ENCODE measurements at regions not wholly inside any gene's neighbourhood (a gene's known extent, or its start where the extent isn't known, plus 50 kb on each side); places are given as distances from the start of the nearest gene placed in this dataset.

DNA sequence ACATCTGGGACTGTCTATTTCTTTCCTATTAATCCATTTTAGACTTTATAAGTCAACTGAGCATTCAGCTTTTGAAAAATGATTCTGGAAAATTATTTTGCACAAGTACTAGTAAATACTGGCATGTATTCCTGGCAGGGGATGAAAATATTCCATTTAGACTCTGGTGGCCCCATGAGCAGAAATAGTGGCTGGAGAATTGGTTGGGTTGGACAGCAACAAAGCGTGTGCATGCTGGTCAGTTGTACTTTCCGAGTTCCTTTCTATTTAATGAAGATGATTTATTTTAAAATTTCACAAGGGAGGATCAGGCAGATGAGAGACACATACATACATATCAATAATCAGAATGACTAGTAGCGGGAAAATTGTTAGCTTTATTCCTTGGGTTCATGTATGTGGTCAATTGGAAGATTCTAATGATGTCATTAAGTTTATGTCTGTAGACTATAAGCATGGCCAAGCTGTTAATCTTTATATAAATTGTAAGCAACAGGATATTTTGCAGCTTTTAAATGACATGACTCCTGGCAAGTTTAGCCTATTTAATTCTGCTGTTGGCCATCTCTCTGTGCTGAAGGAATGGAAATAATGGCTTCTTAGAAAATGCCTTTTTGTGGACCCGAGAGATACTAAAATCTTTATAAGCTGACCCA lies 541.6 kb downstream of the SLC4A3 start:
- Histone ChIP-seq H3K9me2 (replicated peaks; ENCODE audit: control insufficient read depth, low read length) (no peaks in the 10 kb centered on the region), H3K27ac (ENCODE audit: low read depth, low read length) (no peak overlapping the region), H3K79me2 (ENCODE audit: control insufficient read depth, low read length) (no peaks in the 10 kb centered on the region), H3K4me2 (ENCODE audit: low read length) (no peak overlapping the region), H3K27me3 (ENCODE audit: control insufficient read depth, low read length) (no peaks in the 10 kb centered on the region), H3K4me3 (ENCODE audit: low read length) (no peak overlapping the region), H4K20me1 (ENCODE audit: control insufficient read depth, insufficient read depth, low read depth, low read length) (no peaks in the 10 kb centered on the region), H3K9me3 (ENCODE audit: control insufficient read depth, insufficient read depth, low read length) (no peaks in the 10 kb centered on the region), H3F3A (ENCODE audit: control insufficient read depth, insufficient read depth) (no peaks in the 10 kb centered on the region), H3K4me1 (ENCODE audit: control insufficient read depth, low read length) (no peaks in the 10 kb centered on the region), H3K36me3 (ENCODE audit: control insufficient read depth, low read length) (no peaks in the 10 kb centered on the region)
- TF ChIP-seq EZH2phosphoT487 (IDR thresholded peaks at IDR 0.05; ENCODE audit: borderline replicate concordance, low read length), result no peak
- TF ChIP-seq, protein P1, sequence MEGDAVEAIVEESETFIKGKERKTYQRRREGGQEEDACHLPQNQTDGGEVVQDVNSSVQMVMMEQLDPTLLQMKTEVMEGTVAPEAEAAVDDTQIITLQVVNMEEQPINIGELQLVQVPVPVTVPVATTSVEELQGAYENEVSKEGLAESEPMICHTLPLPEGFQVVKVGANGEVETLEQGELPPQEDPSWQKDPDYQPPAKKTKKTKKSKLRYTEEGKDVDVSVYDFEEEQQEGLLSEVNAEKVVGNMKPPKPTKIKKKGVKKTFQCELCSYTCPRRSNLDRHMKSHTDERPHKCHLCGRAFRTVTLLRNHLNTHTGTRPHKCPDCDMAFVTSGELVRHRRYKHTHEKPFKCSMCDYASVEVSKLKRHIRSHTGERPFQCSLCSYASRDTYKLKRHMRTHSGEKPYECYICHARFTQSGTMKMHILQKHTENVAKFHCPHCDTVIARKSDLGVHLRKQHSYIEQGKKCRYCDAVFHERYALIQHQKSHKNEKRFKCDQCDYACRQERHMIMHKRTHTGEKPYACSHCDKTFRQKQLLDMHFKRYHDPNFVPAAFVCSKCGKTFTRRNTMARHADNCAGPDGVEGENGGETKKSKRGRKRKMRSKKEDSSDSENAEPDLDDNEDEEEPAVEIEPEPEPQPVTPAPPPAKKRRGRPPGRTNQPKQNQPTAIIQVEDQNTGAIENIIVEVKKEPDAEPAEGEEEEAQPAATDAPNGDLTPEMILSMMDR (IDR thresholded peaks at IDR 0.05; ENCODE audit: low read depth, low read length, poor library complexity, severe bottlenecking), result no peak

DNA sequence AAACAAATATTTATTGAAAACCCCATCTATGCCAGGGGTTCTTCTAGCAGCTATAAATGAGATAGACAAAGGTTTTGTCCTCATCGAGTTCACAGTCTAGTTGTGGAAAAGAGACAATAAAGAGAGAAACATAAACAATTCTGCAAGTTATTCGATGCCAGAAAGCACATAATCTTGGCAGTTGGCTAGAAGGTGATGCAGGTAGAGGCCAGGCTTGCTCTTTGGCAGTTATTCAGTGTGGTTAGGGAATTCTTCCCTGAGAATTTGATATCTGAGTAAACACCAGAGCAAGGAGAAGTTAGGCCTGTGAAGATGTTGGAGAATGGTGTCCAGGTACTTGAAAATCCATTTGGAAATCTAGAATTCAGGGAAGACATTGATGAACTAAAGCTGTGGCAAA lies 547.4 kb downstream of the SLC4A3 start:
- no peaks in the 10 kb centered on the region for H3K9me2 ChIP-seq (replicated peaks; ENCODE audit: control insufficient read depth, low read length)

DNA sequence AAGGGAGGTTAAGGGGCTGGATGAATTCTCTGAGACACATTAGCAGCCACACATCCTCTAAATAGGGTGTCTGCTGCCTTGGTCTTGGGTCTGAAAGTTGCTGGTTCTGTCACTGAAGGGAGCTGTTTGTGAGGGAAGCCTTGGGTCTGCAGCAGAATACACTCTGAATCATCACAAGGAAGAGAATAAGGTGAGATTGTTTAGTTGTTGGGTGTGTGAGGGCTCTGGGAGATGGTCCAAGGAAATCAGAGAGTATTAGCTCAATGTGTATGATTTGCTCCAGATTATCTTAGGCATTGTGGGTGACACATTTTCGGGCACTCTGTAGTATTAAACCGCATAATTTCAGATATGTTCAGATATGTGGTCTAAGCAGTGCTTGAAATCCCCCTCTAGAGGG lies 548.5 kb downstream of the SLC4A3 start:
- no peaks in the 10 kb centered on the region for H3F3A ChIP-seq (ENCODE audit: control insufficient read depth, insufficient read depth)
- H3K27ac ChIP-seq (ENCODE audit: low read depth, low read length), result no peak overlapping the region
- H3K79me2 ChIP-seq (ENCODE audit: control insufficient read depth, low read length), result no peaks in the 10 kb centered on the region
- TF ChIP-seq EZH2phosphoT487 (IDR thresholded peaks at IDR 0.05; ENCODE audit: borderline replicate concordance, low read length), result no peak
- TF ChIP-seq, protein P1 (IDR thresholded peaks at IDR 0.05; ENCODE audit: low read depth, low read length, poor library complexity, severe bottlenecking), result no peak
- H4K20me1 ChIP-seq (ENCODE audit: control insufficient read depth, insufficient read depth, low read depth, low read length), result no peaks in the 10 kb centered on the region
- H3K9me3 ChIP-seq (ENCODE audit: control insufficient read depth, insufficient read depth, low read length), result no peaks in the 10 kb centered on the region
- H3K4me3 ChIP-seq (ENCODE audit: low read length), result no peak overlapping the region
- no peaks in the 10 kb centered on the region for H3K9me2 ChIP-seq (replicated peaks; ENCODE audit: control insufficient read depth, low read length)
- H3K4me2 ChIP-seq (ENCODE audit: low read length), result no peak overlapping the region
- no peaks in the 10 kb centered on the region for H3K27me3 ChIP-seq (ENCODE audit: control insufficient read depth, low read length)
- H3K36me3 ChIP-seq (ENCODE audit: control insufficient read depth, low read length), result no peaks in the 10 kb centered on the region
- no peaks in the 10 kb centered on the region for H3K4me1 ChIP-seq (ENCODE audit: control insufficient read depth, low read length)

More for the DNA sequence above, 547.4 kb downstream of the SLC4A3 start:
- Histone ChIP-seq H3K36me3 (ENCODE audit: control insufficient read depth, low read length) (no peaks in the 10 kb centered on the region), H3K4me3 (ENCODE audit: low read length) (no peak overlapping the region), H3K79me2 (ENCODE audit: control insufficient read depth, low read length) (no peaks in the 10 kb centered on the region), H3K4me1 (ENCODE audit: control insufficient read depth, low read length) (no peaks in the 10 kb centered on the region), H3K4me2 (ENCODE audit: low read length) (no peak overlapping the region), H4K20me1 (ENCODE audit: control insufficient read depth, insufficient read depth, low read depth, low read length) (no peaks in the 10 kb centered on the region), H3K27me3 (ENCODE audit: control insufficient read depth, low read length) (no peaks in the 10 kb centered on the region), H3K27ac (ENCODE audit: low read depth, low read length) (no peak overlapping the region), H3F3A (ENCODE audit: control insufficient read depth, insufficient read depth) (no peaks in the 10 kb centered on the region), H3K9me3 (ENCODE audit: control insufficient read depth, insufficient read depth, low read length) (no peaks in the 10 kb centered on the region)
- no peak for TF ChIP-seq EZH2phosphoT487 (IDR thresholded peaks at IDR 0.05; ENCODE audit: borderline replicate concordance, low read length)
- TF ChIP-seq, protein P1 (IDR thresholded peaks at IDR 0.05; ENCODE audit: low read depth, low read length, poor library complexity, severe bottlenecking), result no peak
